Suprapubic skin (tissue), 4 donors: ENCODE measurements at regions not wholly inside any gene's neighbourhood (a gene's known extent, or its start where the extent isn't known, plus 50 kb on each side); places are given as distances from the start of the nearest gene placed in this dataset.

Source experiments
- DNase-seq, 2 donors: peaks; one replicate each; pipeline ENCODE4 v3.0.0-alpha.2; 2019; ENCODE audit warnings: low spot score in 2 of 2
- H3K27ac ChIP-seq: fragments of 200-600 bp; sonication (generic); one replicate; pipeline ENCODE4 v1.5.1; 2019
- H3K27me3 ChIP-seq: fragments of 200-600 bp; sonication (generic); one replicate; pipeline ENCODE4 v1.5.1; 2019
- H3K36me3 ChIP-seq: fragments of 200-600 bp; sonication (generic); one replicate; pipeline ENCODE4 v1.5.1; 2019
- H3K4me1 ChIP-seq: fragments of 200-600 bp; sonication (generic); one replicate; pipeline ENCODE4 v1.5.1; 2019
- H3K4me3 ChIP-seq: fragments of 200-600 bp; sonication (generic); one replicate; pipeline ENCODE4 v1.5.1; 2019; ENCODE audit warnings: mild to moderate bottlenecking
- H3K9me3 ChIP-seq: fragments of 200-600 bp; sonication (generic); one replicate; pipeline ENCODE4 v1.5.1; 2019
- CTCF ChIP-seq, 2 donors: fragments of 200-600 bp in 1 of 2; fragments of 450-650 bp in 1 of 2; sonication (generic) in 1 of 2; IDR thresholded peaks; one replicate each; pipeline ENCODE4 v1.5.1; 2016 to 2019; ENCODE audit warnings: antibody characterized with exemption in 2 of 2, mild to moderate bottlenecking in 1 of 2, moderate library complexity in 1 of 2
- EP300 ChIP-seq: sonication (generic); formaldehyde crosslinking; IDR thresholded peaks from one replicate; pipeline ENCODE4 v1.6.1; 2017; ENCODE audit warnings: antibody characterized with exemption
- POLR2A ChIP-seq, 2 donors: fragments of 450-650 bp; IDR thresholded peaks; one replicate each; pipeline ENCODE4 v1.6.1; 2017; ENCODE audit warnings: antibody characterized with exemption in 2 of 2, mild to moderate bottlenecking in 2 of 2, moderate library complexity in 2 of 2
- POLR2AphosphoS5 ChIP-seq, 3 donors: sonication (generic); formaldehyde crosslinking; IDR thresholded peaks; one replicate each; pipeline ENCODE4 v1.6.1; 2017; ENCODE audit warnings: antibody characterized with exemption in 3 of 3
- WGBS: methylation state at CpG from one replicate; pipeline ENCODE4 v1.1.5; 2018; 5-methylcytosine and 5-hydroxymethylcytosine counted together

- Histone ChIP-seq H3K36me3 (no peaks in the 10 kb centered on the region), H3K27me3 (no peaks in the 10 kb centered on the region), H3K4me3 (no peak overlapping the region), H3K27ac (no peak overlapping the region), H3K4me1 (no peaks in the 10 kb centered on the region), H3K9me3 (no peaks in the 10 kb centered on the region)
- WGBS: 76% methylated on average over 1 of the region's 1 CpG
- no peak for DNase-seq
- no peak for TF ChIP-seq POLR2AphosphoS5 (IDR thresholded peaks at IDR 0.05)
- no peak for TF ChIP-seq POLR2A (IDR thresholded peaks at IDR 0.05)
- TF ChIP-seq EP300: no peak
- TF ChIP-seq CTCF (IDR thresholded peaks at IDR 0.05): no peak
These were observed 352.7 kb downstream of the TSN start for GRCh38 chr2:122108186-122108585.

- Histone ChIP-seq H3K9me3 (no peaks in the 10 kb centered on the region), H3K27ac (no peak overlapping the region), H3K36me3 (no peaks in the 10 kb centered on the region), H3K4me3 (no peak overlapping the region), H3K4me1 (no peaks in the 10 kb centered on the region), H3K27me3 (no peaks in the 10 kb centered on the region)
- no peak for DNase-seq
- WGBS: 71% methylated on average over 12 of the region's 12 CpGs
- TF ChIP-seq POLR2AphosphoS5 (IDR thresholded peaks at IDR 0.05) (no peak), CTCF (IDR thresholded peaks at IDR 0.05) (no peak), POLR2A (IDR thresholded peaks at IDR 0.05) (no peak), EP300 (no peak)
These were observed 357.0 kb downstream of the TSN start for GRCh38 chr2:122112216-122113005.

- Histone ChIP-seq H3K4me3 (no peak overlapping the region), H3K27me3 (no peaks in the 10 kb centered on the region), H3K4me1 (no peaks in the 10 kb centered on the region), H3K27ac (no peak overlapping the region), H3K36me3 (no peaks in the 10 kb centered on the region), H3K9me3 (no peaks in the 10 kb centered on the region)
- WGBS: 24% methylated on average over 2 of the region's 2 CpGs
- no peak for TF ChIP-seq EP300
- no peak for TF ChIP-seq POLR2AphosphoS5 (IDR thresholded peaks at IDR 0.05)
- TF ChIP-seq POLR2A (IDR thresholded peaks at IDR 0.05): no peak
- TF ChIP-seq CTCF (IDR thresholded peaks at IDR 0.05): no peak
- no peak for DNase-seq
These were observed 359.0 kb downstream of the TSN start for GRCh38 chr2:122114421-122114820.

GRCh38 chr2:122117371-122117770, 361.9 kb downstream of the TSN start:
- H3K27me3 ChIP-seq: no peaks in the 10 kb centered on the region
- no peak for DNase-seq
- H3K4me3 ChIP-seq: no peak overlapping the region
- no peaks in the 10 kb centered on the region for H3K36me3 ChIP-seq
- no peaks in the 10 kb centered on the region for H3K4me1 ChIP-seq
- WGBS: 95% methylated on average over 2 of the region's 2 CpGs
- H3K27ac ChIP-seq: no peak overlapping the region
- no peak for TF ChIP-seq POLR2A (IDR thresholded peaks at IDR 0.05)
- peaks cover 5% of the 10 kb centered on the region for H3K9me3 ChIP-seq

GRCh38 chr2:122129399-122129798, 373.9 kb downstream of the TSN start:
- DNase-seq: no peak
- Histone ChIP-seq H3K27ac (no peak overlapping the region), H3K4me3 (no peak overlapping the region), H3K9me3 (peaks cover 26% of the 10 kb centered on the region), H3K4me1 (no peaks in the 10 kb centered on the region), H3K27me3 (no peaks in the 10 kb centered on the region), H3K36me3 (no peaks in the 10 kb centered on the region)
- WGBS: 93% methylated on average over 1 of the region's 1 CpG
- no peak for TF ChIP-seq POLR2A (IDR thresholded peaks at IDR 0.05)
- no peak for TF ChIP-seq POLR2AphosphoS5 (IDR thresholded peaks at IDR 0.05)
- TF ChIP-seq CTCF (IDR thresholded peaks at IDR 0.05): no peak
- no peak for TF ChIP-seq EP300
